GM21576 (cell line): ENCODE measurements at regions not wholly inside any gene's neighbourhood (a gene's known extent, or its start where the extent isn't known, plus 50 kb on each side); places are given as distances from the start of the nearest gene placed in this dataset.

Experiments
- ATAC-seq: cut with Tn5 transposase; IDR thresholded peaks from one replicate; pipeline ENCODE4 v1.9.1; 2021; ENCODE audit warnings: mild to moderate bottlenecking, moderate library complexity; ENCODE audit not compliant: unreplicated experiment

DNA sequence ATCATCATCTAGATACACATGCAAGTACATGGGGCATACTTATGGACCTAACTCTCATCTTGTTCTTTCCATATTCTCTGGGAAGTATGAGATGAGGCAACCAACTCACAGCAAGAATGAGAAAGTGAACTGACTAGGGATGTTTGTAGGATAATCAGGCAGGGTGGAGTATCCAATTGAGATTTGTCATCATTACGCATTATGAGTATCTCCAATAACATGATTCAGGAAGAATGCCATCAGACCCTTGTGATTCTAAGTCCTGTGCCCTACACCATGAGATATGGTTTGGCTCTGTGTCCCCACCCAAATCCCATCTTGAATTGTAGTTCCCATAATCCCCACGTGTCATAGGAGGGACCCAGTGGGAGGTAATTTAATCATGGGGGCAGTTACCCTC lies 154.0 kb downstream of the SLC30A10 start:
- ATAC-seq, result no peak

DNA sequence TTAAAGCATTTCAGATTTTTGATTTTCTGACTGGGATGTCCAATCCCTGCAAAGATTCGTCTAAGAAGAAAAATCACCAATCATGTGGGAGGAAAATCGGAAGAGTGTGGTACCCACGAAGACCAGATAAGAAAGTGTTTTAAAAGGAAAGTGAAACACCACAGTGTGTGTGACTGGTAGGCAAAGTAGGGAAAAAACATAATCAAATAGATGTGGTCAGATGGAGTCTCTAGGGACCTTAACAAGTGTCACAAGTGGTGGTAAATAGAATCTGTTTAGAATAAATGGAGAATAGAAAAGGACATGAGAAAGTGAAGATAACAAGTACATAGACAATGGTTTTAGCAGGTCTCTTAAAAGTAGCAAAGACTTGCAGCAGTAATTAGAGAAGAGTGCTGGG lies 154.6 kb downstream of the SLC30A10 start:
- peak; percentile 100 for ATAC-seq

DNA sequence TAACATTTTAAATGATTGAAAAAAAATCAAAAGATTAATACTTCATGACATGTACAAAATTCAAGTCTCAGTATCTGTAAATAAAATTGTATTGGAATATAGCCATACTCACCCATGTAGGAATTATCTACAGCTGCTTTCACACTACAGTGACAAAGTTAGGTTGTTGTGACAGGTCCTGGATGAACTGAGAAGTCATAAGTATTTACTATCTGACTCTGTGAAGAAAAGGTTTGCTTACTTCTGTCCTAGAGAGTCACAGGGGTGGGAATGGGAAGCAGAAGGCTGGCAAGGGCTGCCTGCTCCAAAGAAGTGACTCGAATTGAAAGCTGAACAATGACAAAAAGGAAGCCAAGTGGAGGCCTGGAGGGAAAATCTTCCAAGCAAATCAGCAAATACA lies 155.2 kb downstream of the SLC30A10 start:
- no peak for ATAC-seq

DNA sequence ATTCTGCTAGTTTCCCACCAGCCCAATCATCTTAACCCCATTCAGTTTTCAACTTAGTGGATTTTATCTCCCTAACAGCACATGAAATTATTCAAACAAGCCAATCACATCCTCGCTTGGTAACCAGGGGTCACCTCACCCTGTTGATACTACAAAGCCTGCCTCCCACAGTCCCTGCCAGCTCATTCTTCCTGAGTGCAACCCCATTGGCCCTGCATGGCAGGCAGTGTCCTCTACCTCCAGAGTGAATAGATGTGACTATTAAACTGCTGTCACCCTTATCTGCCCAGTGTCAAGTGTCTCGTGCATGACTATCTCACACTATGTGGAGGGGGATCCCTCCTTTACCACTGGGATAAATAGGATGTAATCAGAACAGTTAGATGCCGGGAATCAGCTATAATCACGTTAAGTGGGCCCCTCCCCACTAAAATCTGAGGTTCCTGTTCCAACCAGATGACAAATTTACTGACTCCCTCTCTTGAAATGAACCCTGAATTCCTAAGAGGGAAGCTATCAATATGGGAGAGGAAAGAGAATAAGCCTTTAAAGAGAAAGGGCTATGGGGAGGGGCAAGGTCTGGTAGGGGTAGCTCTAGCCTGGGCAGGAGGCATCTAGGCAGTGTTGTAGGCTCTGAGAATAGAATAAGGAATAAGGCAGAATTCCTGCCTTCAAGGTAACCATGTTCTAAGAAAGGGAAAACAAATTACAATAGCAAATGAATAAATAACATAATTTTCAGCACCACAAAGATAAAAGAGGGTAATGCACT lies 155.9 kb downstream of the SLC30A10 start:
- no peak for ATAC-seq

DNA sequence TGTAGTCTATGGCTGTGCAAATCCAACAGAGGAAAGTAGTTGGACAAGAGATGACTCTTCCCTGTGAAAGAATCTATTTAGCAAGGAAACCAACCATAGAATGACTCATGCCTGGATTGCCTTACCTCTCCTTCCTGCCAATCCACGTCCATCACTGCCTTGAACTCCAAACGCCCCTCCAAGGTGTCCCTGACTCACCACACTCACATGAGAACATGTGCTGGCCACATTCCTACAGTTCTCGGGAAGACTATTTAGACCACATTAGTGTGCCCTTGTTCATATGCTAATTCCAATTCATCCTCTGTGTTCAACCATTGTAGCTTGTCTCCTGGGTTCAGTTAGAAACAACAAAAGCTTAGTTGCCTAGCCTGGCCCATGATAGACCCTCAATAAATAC lies 157.3 kb downstream of the SLC30A10 start:
- no peak for ATAC-seq

DNA sequence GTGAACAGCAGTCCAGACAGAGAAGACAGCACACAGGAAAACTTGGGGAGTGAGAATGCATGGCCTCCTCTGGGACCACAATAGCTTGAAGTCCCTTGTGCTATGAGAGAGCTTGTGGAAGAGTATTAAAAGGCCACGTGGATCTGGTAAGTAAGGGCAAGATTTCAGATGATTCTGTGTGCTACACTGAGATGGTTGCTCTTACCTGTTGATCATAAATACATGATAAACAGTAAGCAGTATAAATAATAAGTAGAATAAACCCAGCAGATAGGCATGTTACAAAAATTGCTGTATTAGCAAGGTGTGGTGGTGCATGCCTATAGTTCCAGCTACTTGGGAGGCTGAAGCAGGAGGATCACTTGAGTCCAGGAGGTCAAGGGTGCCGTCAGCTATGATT lies 150.4 kb upstream of the ZC3H11B start:
- no peak for ATAC-seq

DNA sequence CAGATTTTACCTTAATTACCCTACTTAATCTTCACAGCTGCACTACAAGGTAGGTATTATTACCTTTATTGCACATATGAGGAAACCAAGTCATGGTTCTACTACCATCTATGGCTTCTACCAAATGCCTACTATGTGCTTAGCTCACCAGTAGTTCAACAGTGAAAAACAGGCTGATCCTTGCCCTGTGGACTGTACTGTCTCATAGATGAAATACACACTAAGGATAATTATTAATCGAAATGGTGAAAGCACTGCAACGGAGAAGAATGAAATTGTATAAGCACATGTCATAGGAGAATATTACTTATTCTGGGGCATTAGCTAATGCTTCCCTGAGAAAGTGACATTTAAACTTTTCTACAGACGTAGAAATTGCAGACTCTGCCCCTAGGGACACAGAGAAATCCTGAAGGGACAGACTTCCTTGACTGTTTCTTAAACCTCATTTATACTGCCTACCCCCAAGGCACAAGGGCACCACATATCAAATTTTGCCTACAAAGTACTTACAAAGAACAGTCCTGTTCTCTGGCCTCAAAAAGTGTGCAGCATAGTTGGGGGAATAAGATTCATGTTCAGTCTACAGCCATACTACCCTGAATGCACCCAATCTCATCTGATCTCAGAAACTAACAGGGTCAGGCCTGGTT lies 148.4 kb upstream of the ZC3H11B start:
- no peak for ATAC-seq

DNA sequence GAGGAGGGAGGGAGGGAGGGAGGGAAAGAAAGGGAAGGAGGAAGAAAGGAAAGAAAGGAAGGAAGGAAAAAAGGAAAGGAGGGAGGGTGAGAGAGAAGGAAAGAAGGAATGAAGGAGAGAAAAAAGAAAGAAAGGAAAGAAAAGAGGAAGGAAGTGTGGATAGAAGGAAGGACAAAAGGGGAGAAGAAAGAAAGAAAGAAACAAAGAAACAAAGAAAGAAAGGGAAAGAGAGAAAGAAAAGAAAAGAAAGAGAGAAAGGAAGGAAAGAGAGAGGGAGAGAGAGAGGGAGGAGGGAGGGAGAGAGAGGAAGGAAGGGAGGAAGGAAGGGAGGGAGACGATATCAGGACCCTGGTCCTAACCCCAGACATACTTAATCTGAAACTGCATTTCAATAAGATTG lies 146.2 kb upstream of the ZC3H11B start:
- no peak for ATAC-seq

DNA sequence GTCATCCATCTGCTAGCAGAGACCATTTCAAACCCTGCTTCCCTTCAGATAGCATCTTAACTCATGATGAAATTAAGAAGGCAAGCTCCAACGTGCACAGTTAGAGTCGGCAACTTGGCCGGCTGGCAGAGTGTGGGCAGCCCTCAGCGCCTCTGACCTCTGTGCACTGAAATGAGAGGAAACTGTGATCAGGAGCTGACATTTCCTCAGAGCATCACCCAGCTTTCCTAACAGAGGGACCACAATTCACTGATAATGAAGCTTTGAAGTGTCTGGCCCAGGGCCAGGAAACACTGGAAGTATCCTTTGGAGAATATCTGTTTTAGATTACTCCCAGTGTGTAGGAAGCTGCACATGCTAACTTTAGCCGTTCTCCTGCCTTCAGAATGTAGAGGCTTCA lies 145.0 kb upstream of the ZC3H11B start:
- no peak for ATAC-seq

DNA sequence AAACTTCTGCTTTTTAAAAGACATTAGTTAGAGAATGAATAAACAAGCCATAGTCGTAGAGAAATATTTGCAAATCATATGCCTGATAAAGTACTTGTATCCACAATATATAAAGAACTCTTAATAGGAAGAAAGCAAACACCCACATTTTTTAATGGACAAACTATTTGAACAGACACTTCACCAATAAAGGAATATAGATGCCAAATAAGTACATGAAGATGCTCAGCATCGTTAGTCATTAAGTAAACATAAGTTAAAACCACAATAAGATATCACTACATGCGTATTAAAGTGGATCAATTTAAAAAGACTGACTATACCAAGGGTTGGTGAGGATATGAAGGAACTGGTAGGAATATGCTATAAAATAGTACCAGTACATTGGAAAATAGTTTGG lies 142.3 kb upstream of the ZC3H11B start:
- no peak for ATAC-seq

DNA sequence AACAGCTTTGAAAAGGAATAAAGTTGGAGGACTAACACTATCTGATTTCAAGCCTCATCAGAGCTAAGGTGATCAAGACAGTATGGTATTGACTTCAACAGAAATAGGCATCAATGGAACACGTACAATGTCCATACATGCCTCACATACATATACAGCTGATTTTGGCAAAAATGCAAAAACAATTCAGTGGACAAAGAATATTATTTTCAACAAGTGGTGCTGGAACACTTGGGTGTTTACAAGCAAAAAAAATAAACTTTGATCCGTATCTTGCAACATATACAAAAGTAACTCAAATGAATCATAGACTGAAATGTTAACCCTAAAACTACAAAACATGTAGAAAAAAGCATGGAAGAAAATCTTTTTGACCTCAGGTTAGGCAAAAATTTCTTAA lies 141.9 kb upstream of the ZC3H11B start:
- no peak for ATAC-seq

DNA sequence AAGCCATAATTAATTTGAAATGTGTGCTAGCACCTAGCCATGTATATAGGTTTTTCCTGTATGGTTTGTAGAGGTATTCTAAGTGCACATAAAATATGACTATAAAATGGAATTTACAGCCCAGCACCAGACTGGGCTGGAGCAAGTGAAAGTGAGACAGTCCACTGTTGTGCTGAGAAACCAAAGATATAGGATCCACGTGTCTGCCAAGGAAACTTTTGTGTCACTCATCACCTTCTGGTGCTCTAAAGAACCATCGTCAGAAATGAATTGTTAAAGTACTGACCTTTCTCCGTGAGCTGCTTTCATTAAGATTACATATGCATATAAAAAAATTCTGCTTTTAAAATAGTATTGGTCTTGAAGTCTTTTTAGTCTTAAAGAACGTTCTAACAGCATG lies 141.0 kb upstream of the ZC3H11B start:
- ATAC-seq, result no peak

DNA sequence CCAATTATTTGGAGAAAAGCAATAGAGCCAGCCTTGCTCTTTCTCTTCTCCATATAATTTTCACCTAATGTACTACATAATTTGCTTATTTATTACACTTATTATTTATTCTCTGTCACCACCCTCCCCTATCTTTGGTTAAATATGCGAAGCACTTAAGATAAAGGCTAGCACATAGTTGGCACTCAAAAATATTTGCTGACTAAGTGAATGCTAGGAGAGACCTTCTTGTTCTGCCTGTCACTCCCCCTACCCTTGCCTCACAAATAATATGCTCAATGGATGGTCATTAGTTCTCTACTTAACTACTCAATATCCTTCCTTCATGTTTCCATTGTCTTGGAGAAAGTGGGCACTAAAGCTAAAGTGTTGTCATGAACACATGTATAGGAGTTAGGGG lies 139.7 kb upstream of the ZC3H11B start:
- no peak for ATAC-seq

DNA sequence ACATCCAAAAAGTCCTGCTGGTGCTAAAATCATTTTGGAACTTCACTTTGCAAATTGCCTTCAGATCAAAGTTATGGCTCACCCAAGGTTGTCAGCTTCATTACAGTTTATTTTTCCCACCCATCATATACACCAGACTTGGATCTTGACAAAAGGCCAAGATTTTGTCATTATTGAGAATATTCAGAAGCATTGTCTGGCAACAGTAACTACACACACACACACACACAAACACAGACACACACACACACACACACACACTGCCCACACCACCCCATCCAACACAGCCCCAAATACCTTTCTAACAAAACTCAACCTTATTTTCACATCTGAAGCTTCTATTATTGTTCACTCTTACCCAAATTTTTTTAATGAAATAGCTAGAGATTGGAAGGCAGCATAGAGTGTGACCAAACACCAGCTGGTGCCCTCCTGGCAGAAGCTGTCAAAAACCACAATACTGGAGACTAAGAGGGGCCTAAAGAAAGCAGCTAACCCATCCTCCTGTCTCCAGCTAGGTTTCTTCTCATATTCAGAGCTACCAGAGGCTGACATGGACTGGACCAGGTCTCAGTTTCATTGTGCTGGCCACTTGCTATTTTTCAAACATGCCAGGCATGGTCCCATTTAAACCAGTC lies 139.1 kb upstream of the ZC3H11B start:
- ATAC-seq, result no peak

DNA sequence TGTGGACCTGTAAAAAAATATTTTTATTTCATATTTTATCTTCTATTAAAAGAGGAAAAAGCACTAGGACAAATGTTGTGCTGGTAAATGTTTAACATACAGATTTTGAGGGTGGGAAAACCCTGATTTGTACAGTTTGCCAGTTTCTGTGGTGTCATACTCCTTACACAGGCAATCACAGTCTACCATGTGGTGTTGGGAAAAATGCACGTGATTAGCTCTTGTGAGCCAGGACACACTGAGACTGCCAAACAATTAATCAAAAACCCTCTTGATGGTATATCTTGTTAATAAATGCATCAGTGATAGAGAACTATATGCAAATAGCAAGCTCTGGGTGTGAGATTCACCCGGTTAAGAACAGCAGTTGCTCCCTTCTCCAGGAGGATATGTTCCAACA lies 136.5 kb upstream of the ZC3H11B start:
- no peak for ATAC-seq

DNA sequence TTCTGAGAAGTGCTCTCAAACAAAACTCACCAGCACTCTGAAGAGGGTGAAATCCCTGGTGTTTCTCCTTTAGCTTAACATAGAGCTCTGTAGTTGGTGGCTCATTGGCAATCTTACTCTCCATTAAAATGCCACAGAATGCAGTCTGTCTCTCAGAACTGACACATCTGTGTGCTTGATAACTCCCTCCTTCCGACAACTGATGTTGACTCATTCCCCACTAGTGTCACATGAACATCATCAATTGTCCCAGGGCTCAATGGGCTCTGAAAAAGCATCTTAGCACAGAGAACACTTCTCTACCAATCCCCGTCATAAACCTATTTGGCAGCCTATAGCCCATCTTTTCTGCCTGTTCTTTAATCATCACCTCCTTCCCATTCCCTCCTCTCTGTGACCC lies 133.2 kb upstream of the ZC3H11B start:
- no peak for ATAC-seq

DNA sequence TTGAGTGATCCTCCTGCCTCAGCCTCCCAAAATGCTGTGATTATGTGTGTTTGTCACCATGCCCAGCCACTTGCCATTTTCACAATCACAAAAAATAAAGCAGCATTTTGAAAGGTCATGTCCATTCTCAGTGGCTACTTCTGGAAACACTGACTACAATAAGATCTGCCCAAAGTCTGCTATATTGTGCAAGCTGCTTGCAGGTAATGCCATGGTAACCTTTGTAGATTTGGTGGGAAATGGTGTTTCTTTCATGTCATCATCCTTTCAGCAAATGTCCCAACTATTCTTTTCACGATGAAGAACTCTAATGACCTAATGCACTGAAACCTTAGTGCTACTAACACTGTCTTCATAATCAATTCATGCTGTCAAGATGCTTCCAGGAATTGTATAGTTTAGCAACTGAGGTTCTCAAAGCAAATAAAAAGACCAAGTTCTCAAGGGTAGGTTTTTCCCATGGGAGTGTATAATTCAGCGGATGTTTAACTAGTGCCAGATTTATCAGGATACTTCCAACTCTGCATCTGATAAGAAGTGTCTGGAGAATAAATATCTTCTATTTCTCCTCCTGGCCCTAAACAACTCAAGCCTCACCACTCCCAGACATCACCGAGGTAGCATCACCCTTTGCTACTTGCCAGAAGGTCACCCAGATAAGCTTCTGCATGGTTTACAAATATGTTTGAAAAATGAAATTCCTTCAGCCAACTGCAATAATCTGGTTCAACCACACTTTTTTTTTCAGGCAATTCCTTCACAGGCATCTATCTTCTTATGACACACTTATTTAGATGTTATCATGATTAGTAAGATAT lies 132.0 kb upstream of the ZC3H11B start:
- no peak for ATAC-seq

DNA sequence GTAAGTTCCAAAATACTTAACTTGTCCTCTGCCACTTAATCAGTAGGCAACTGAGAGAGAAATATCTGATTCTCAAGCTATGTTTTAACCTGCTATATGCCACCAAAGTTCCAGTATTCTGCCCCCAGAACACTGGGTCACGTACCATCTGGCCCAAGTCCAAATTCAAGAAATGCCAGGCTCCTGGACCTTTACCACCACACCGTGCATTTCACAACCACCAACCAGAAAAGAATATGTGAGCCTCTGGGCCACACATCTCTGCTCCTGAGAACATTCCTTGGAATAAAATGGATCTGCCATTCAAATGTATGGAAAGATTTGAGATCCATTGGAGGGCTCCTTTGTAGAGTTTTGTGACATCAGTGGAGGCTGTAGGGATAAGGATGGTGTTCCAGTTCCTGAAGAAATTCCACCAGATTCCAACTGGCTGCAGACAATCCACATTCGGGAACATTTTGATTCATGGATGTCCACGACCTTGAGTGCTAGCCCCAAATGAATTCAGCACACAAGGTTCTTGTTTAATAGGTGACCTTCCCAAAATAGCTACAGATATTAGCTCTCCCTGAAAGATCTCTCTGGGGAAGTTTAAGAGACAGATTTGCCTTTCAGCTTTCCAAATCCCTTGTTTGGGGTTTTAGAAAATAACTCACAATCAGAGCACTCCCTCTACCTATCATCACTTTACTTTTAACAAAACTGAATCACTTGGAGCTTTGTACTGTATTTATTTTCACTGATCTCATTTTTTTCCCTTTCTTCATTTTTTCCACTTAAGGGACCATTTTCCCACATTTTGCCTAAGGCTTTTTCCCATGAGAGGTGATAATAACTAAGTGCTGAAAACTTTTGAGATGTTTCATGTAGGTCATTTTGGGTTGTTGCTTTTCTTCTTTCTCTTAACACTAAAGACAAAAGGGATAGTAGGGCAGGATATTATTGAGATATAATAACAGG lies 128.4 kb upstream of the ZC3H11B start:
- ATAC-seq, result no peak

DNA sequence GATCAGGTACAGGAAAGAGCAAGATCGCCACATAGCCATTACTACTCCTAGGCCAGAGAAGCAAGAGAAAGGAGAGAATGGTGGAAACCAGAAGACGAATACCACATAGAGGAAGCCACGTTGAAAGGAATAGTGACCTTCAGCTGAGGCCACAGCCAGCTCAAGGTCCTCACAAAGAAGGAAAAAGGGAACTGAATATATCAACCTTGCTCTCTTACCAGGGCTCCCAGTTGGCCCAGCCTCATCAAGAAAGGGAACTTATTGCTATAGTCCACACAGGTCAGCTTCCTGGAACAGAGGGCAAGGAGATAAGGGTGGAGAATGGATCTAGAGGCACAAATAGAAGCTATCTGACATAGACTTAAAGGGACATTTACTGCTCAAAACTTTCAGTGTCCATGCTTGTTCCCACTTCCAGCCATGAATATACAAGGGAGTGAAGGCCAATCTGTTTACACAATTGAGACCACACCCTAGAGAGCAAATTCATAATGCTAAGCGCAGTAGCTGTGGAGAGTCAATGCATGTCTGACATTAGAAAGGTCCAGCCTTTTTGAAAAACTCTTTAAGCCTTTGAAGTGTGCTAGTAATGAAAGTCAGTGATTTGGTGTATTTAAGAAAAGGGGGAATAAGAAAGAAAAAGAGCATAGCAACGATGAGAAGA lies 120.7 kb upstream of the ZC3H11B start:
- no peak for ATAC-seq
